Activated CD4-positive, alpha-beta T cell treated with anti-CD3 and anti-CD28 coated beads, Interleukin-10, Interleukin-2, amounts not matched to agents 100 ng/mL and 50 ng/mL, durations not matched to agents 16 hours and 8 hours (primary cell): ENCODE measurements at regions not wholly inside any gene's neighbourhood (a gene's known extent, or its start where the extent isn't known, plus 50 kb on each side); places are given as distances from the start of the nearest gene placed in this dataset.
"Not testable (repeated sequence)": the region's sequence is repeated elsewhere in the genome, so short reads cannot be mapped to it uniquely, and the experiment has no call there.

Source experiments
- DNase-seq: peaks from one replicate; pipeline ENCODE4 v3.0.0-alpha.2; 2020

DNA sequence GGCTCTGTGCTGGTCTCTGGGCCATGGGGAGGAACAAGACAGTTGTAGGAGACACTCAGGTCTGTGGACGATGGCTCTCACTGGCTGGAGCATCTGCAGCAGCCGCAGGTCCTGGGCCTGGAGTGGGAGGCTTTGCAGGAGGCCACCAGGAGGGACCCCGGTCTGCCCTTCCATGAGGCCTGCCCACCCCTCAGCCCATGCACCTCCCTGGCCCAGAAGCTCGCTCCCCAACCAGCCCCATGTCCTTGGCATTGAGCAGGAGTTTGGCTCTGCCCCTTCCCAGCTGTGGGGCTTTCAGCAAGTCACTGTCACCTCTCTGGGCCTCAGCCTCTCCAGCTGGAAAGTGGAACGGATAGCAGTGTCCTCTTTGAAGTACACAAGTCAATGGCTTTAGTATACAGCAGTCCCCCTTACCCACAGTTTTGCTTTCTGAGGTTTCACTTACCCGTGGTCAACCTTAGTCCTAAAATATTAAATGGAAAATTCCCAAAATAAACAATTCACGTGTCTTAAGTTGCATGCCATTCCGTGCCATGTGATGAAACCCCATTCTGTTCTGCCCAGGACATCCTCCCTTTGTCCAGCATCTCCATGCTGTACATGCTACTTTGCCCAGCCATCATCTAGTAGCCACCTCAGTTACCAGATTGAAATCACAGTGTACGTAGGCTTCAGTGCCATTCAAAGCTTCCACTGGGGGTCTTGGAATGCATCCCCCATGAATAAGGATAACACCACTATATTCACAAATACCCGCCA lies 104.0 kb downstream of the CPZ start:
- no peak for DNase-seq

DNA sequence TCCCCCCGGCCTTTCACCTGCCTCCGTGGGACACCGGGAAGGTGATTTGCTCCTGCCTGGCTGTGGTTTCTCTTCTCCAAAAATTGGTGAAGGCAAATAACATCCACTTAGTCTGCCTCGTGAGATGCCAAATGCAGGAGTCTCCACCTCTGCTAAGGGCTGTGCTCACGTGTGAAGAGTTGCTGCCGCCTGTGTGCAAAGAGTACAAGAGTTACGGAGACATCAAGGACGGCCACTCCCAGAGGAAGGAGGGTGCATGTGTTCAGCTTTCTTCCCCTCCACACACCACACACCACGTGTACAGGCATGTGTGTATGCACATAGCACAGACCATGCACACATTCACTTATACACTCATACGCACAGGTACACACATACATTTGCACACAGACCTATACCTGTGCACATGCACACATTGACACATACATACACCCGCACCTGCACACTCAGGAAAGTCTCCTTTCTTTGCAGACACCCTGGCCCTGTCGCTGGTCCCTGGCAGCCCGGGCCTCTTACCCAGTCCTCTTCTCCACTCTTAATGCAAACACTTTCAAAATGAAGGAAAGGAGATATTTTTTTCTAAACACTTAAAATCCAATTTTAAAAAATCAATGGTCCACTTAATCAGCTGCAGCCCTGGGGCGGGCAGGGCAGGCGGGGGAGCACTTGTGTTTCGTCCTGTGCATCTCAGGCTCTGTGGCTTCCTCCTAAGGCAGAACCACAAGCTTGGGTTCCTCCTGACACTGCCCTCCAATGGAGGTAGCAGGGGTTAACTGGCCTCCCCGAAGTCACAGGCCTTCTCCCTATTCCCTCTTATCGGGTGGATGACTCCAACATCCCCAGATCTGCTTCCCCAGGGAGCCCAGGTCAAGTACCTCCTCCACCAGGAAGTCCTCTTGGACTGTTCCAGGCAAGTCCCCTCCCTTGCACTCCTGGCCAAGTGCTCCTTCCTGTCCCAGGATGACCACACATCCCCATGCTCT lies 103.0 kb downstream of the CPZ start:
- no peak for DNase-seq

DNA sequence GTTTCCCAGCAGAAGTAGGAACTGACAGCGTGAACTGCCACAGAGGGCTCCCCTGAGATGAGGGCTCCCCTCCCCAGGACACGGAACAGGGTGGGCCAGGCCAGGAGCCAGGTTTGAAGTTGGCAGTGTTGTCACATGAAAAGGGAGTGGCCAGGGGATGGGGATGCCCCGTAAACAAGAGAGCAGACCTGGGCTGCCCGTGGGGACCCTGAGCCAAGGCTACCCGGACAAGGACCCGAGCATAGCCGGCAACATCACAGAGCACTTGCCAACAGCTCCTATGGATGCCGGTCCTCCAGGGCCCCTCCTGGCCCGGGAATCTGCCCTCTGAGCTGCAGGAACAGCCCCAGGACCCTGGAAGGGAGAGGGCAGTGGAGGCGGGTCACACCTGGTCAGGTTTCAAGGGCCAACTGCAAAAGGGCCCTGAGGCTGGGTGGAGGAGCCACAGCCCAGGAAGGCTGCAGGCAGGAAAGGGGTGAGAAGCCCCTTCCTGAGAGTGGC lies 102.1 kb downstream of the CPZ start:
- no peak for DNase-seq

GRCh38 chr4:8694226-8694625 lies 101.7 kb downstream of the CPZ start:
- DNase-seq = no peak

GRCh38 chr4:8691151-8691775 lies 98.7 kb downstream of the CPZ start:
- DNase-seq = no peak

- DNase-seq = no peak
Measured at GRCh38 chr4:8690216-8691150, 97.9 kb downstream of the CPZ start.

- no peak for DNase-seq
Measured at GRCh38 chr4:8689741-8690140, 97.2 kb downstream of the CPZ start.

GRCh38 chr4:8688908-8689445 lies 96.4 kb downstream of the CPZ start:
- DNase-seq = no peak

DNA sequence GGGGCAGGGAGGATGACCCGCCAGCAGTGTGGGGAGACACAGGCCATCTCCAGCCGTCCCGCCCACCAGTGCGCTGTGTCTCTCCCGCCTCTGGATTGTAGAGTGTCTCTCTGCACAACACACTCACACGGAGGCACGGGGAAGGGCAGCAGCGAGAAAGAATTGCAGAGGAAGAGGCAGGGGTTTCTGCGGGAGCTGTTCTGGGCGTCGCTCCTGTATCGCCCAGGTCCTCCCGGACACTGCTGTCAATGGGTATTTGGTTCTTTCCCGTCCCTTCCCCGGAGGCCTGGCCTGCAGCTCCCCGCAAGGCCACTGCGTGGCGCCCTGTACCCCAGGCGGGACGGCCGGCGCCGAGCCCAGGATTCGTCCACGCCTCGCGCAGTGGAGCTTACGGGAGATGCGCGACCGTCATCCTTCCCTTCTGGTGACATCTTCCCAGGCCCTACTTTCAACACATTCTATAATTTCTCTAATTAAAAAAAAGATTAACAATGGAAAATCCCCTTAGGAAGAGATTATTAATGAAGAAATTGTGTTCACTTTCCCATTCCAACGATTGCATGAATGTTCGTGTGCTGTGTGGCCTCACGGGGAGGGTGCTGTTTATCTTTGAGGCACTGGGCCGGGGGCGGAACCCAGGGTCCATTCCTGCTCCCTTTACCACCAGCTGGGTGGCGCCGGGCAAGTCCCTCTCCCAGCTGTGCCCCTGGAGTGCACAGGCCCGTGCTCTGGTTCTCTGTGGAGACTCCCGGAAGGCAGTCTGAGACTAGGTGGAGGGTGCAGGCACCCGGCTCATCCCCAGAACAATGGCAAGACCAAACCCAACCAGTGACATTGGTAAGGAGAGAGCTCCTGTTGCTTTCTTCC lies 95.7 kb downstream of the CPZ start:
- peak; percentile 19 for DNase-seq

DNA sequence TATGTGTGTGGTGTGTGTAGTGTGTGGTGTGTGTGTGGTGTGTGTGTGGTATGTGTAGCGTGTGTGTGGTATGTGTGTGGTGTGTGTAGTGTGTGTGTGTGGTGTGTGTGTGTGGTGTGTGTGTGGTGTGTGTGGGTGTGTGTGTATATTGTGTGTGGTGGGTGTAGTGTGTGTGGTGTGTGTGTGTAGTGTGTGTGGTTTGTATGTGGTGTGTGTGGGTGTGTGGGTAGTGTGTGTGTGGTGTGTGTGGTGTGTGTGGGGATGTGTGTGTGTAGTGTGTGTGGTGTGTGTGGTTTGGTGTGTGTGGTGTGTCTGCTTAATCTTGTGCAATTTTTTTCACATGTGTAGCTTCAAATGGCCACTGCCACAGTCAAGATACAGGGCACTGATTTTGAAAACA lies 94.5 kb downstream of the CPZ start:
- DNase-seq = no peak

- no peak for DNase-seq
Measured at GRCh38 chr4:8685831-8686230, 93.3 kb downstream of the CPZ start.

- DNase-seq = no peak
Measured at GRCh38 chr4:8683462-8683861, 90.9 kb downstream of the CPZ start.

GRCh38 chr4:8682725-8683124 lies 90.2 kb downstream of the CPZ start:
- no peak for DNase-seq

DNA sequence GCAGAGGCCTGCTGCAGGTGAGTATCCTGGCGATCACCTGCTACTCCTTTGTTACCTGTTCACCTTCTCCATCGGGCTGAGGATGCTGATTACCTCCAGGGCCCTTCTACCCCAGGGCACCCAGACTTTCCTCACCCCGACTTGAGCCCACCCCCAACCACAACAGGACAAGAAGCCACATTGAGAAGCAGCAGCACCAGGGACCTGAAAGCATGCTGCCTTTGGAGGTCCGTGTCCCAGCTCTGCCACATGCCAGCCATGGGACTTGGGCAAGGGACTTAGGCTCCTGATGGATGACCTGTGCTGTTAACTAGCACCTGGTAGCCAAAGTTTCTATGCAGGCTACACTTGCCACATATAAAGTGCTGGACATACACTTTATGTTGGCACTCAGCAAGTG lies 89.7 kb downstream of the CPZ start:
- no peak for DNase-seq

GRCh38 chr4:8681391-8681790 lies 88.8 kb downstream of the CPZ start:
- no peak for DNase-seq

- no peak for DNase-seq
Measured at GRCh38 chr4:8679032-8679431, 86.5 kb downstream of the CPZ start.

DNA sequence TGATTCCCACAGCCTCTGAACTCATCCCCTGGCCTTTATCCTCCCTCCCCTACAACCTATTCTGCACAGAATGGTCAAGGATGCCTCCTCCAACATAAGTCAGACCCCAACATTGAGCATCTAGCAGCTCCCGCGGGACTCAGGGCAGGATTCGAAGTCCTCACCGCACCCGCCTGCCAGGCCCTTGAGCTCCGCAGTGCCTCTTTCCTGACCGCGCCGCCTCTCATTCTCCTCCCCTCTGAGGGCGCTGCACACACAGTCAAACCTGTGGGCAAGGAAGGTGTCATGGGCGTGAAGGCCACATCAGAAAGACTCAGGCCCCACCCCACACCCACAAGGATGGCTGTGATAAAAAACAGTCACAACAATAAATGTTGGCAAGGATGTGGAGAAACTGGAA lies 84.1 kb downstream of the CPZ start:
- no peak for DNase-seq

GRCh38 chr4:8675906-8676305 lies 83.3 kb downstream of the CPZ start:
- no peak for DNase-seq

DNA sequence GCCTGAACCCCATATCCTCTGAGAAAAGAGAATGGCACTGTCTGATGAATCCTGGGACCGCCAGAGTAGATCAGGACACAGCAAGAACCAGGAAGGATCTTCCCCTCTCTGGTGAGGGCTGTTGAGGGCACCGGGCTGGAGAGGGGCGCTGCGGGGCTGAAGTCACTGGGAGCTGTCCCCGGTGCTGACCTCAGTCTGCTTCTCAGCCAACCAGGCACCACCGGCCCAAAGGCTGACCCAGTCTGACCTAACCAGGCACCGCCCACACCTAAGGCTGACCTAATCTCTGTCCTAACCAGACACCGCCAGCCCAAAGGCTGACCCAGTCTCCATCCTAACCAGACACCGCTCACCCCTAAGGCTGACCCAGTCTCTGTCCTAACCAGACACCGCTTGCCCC lies 82.8 kb downstream of the CPZ start:
- DNase-seq = peak; percentile 2

DNA sequence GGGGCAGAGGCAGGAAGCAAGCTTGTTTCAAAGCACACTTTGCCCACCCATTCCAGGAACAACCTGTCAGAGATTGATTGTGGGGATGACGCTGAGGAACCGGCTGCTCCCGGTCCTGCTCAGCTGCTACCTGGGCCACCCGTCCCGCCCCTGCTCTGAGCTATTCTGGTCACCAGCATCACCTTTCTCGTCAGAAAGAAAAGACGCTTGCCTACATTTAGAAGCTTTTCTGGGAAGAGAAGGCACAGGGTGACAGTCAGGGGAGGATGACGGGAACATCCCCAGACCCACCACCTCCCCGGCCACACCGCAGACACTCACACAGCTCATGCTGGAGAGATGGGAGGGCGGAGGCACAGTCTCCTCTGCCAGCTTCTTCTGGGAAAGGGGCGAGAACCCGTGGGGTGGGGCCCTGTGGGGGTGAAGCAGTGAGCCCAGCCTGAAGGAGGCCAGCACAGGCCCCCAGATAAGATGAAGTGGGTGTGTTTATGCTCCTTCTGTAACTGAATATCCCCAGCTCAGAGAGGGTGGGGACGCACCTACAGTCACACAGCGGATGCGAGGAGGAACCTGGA lies 81.8 kb downstream of the CPZ start:
- DNase-seq = no peak

- not testable (repeated sequence) for DNase-seq
Measured at GRCh38 chr4:8673106-8673505, 80.5 kb downstream of the CPZ start.
